Smooth muscle cell (in vitro differentiated cells): ENCODE measurements at regions not wholly inside any gene's neighbourhood (a gene's known extent, or its start where the extent isn't known, plus 50 kb on each side); places are given as distances from the start of the nearest gene placed in this dataset.

Experiments
- DNase-seq: peaks from one replicate; lab custom pipeline; 2025; ENCODE audit not compliant: unreplicated experiment; lab: John Stamatoyannopoulos, UW
- H2AFZ ChIP-seq: fragments of 200-600 bp; sonication (generic); 2 replicates; pipeline ENCODE4 v1.6.0; 2016; ENCODE audit warnings: antibody characterized with exemption, low read depth, mild to moderate bottlenecking
- H3F3A ChIP-seq: fragments of 200-600 bp; sonication (generic); 2 replicates; pipeline ENCODE4 v1.6.0; 2017; ENCODE audit warnings: antibody characterized with exemption, low read depth
- H3K27ac ChIP-seq: fragments of 200-600 bp; sonication (generic); 2 replicates; pipeline ENCODE4 v1.5.1; 2016; ENCODE audit warnings: low read depth, mild to moderate bottlenecking
- H3K27me3 ChIP-seq: fragments of 200-600 bp; sonication (generic); 2 replicates; pipeline ENCODE4 v1.6.1; 2016; ENCODE audit warnings: low read depth, mild to moderate bottlenecking
- H3K36me3 ChIP-seq: fragments of 200-600 bp; sonication (generic); 2 replicates; pipeline ENCODE4 v1.5.1; 2016; ENCODE audit warnings: low read depth
- H3K4me1 ChIP-seq: fragments of 200-600 bp; sonication (generic); 2 replicates; pipeline ENCODE4 v1.5.1; 2016; ENCODE audit warnings: low read depth
- H3K4me2 ChIP-seq: fragments of 200-600 bp; sonication (generic); 2 replicates; pipeline ENCODE4 v1.6.0; 2016; ENCODE audit warnings: mild to moderate bottlenecking
- H3K4me3 ChIP-seq: fragments of 200-600 bp; sonication (generic); 2 replicates; pipeline ENCODE4 v1.5.1; 2016; ENCODE audit warnings: mild to moderate bottlenecking
- H3K79me2 ChIP-seq: fragments of 200-600 bp; sonication (generic); 2 replicates; pipeline ENCODE4 v1.6.0; 2016; ENCODE audit warnings: low read depth, mild to moderate bottlenecking
- H3K9ac ChIP-seq: fragments of 200-600 bp; sonication (generic); 2 replicates; pipeline ENCODE4 v1.6.0; 2016; ENCODE audit warnings: low read depth
- H3K9me3 ChIP-seq: fragments of 200-600 bp; sonication (generic); replicated peaks from 2 replicates; pipeline ENCODE4 v1.5.1; 2016; ENCODE audit warnings: low read depth
- H4K20me1 ChIP-seq: fragments of 200-600 bp; sonication (generic); 2 replicates; pipeline ENCODE4 v1.6.0; 2016; ENCODE audit warnings: low read depth
- CTCF ChIP-seq: fragments of 200-600 bp; sonication (generic); IDR thresholded peaks from 2 replicates; pipeline ENCODE4 v1.5.1; 2017; ENCODE audit warnings: borderline replicate concordance, mild to moderate bottlenecking, antibody characterized with exemption; ENCODE audit not compliant: insufficient read depth, poor library complexity, severe bottlenecking
- WGBS: methylation state at CpG from one replicate; pipeline ENCODE4 v1.1.7; 2016; ENCODE audit warnings: low lambda C conversion rate; 5-methylcytosine and 5-hydroxymethylcytosine counted together

DNA sequence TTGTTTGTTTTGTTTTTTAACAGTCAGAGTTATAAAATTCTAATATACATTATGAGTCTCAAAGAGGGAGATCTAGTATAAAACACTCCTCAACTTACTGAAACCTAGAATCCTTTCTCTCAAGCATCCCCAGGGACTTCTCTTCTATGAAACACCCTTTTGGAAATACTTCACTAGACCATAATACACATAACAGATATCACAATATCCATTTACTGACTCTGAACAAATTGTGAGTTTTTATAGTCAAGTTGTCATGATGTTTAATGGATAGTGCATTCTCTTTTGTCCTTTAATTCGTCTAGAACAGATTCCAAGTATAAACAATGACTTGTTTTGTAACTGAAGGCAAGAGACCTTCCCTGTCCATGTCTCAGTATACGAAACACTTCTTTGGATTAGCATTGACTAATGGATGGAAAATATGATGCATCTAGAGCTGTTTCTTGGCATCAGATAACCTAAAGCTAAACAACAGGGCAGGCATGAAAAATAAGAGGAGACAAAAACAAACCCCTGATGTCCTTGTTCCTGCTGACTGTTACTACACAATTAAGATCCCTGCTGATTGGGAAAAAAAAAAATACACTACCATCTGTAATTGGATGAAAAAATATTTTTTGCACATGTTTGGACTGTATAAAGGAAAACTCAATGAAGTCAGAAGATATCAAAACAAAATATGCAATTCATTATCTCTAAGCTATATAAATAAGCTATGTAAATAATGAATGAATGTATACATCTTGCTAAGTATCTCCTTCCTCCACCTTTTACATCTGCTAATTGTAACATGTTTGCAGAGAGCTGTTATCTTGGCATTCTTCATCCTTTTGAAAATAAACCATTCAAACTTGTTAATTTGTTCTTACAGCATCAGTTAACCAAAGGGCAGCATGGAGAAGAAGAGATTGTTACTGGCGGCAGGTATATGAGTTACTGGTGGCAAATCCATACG lies 214.2 kb downstream of the LACC1 start:
- Histone ChIP-seq H2AFZ (no peak overlapping the region), H4K20me1 (no peaks in the 10 kb centered on the region), H3K4me1 (peaks cover 5% of the 10 kb centered on the region), H3K9me3 (no peaks in the 10 kb centered on the region), H3K27ac (no peak overlapping the region), H3K4me3 (no peak overlapping the region), H3K4me2 (no peak overlapping the region), H3K36me3 (no peaks in the 10 kb centered on the region), H3K27me3 (no peaks in the 10 kb centered on the region), H3K79me2 (no peaks in the 10 kb centered on the region), H3K9ac (no peak overlapping the region), H3F3A (peaks cover 7% of the 10 kb centered on the region)
- no peak for TF ChIP-seq CTCF
- no peak for DNase-seq
- 56% methylated on average over 4 of the region's 4 CpGs for WGBS

GRCh38 chr13:44096901-44097300 lies 217.2 kb downstream of the LACC1 start:
- H4K20me1 ChIP-seq: no peaks in the 10 kb centered on the region
- TF ChIP-seq CTCF: no peak
- H2AFZ ChIP-seq: no peak overlapping the region
- peaks cover 5% of the 10 kb centered on the region for H3K36me3 ChIP-seq
- no peaks in the 10 kb centered on the region for H3K27me3 ChIP-seq
- H3F3A ChIP-seq: peaks cover 1% of the 10 kb centered on the region
- no peak overlapping the region for H3K9ac ChIP-seq
- H3K27ac ChIP-seq: no peak overlapping the region
- H3K4me3 ChIP-seq: no peak overlapping the region
- H3K79me2 ChIP-seq: no peaks in the 10 kb centered on the region
- peaks cover 4% of the 10 kb centered on the region for H3K9me3 ChIP-seq
- no peak for DNase-seq
- H3K4me1 ChIP-seq: peaks cover 4% of the 10 kb centered on the region
- no peak overlapping the region for H3K4me2 ChIP-seq

- no peak for TF ChIP-seq CTCF
- 93% methylated on average over 2 of the region's 2 CpGs for WGBS
- H2AFZ ChIP-seq: no peak overlapping the region
Measured at GRCh38 chr13:44098559-44098958, 218.9 kb downstream of the LACC1 start.

More at GRCh38 chr13:44098559-44098958, 218.9 kb downstream of the LACC1 start:
- Histone ChIP-seq H3K9ac (no peak overlapping the region), H3K4me1 (no peaks in the 10 kb centered on the region), H3K79me2 (no peaks in the 10 kb centered on the region), H3K36me3 (peaks cover 5% of the 10 kb centered on the region), H3K4me3 (no peak overlapping the region), H3K4me2 (no peak overlapping the region), H3K27ac (no peak overlapping the region), H3K9me3 (peaks cover 10% of the 10 kb centered on the region), H3F3A (no peaks in the 10 kb centered on the region), H4K20me1 (no peaks in the 10 kb centered on the region), H3K27me3 (no peaks in the 10 kb centered on the region)
- DNase-seq: no peak
